ENCODE measurements at regions not wholly inside any gene's neighbourhood (a gene's known extent, or its start where the extent isn't known, plus 50 kb on each side); places are given as distances from the start of the nearest gene placed in this dataset.

DNA sequence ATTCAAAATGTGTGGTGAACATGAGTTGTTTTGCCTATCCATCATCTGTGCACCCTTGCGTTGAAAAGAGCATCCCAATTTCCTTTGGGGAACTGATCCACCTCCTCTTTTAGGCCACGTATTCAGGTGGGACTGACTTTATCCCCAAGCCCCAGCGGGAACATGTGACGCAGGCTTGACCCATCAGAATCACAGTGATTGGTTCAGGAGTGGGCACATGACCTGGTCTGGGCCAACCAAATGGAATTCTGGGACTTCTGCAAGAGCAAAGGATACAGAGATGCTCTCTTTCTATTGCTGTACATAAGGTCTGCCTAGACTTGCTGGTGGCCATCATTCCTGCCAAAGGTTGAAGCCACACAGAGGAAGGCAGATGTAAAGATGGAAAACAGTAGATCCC, 158.9 kb downstream of the IRX5 start:
- DNase-seq (ENCODE audit: low spot score in 2 of 2) = no peak
- peaks cover 4% of the 10 kb centered on the region for H3K9me3 Mint-ChIP-seq
- H3K4me1 Mint-ChIP-seq = no peaks in the 10 kb centered on the region
- H3K4me3 Mint-ChIP-seq = no peak overlapping the region
- no peak overlapping the region for H3K27ac Mint-ChIP-seq (ENCODE audit: low read depth)
- no peak for ATAC-seq (replicated peaks; ENCODE audit: extremely low read depth, poor library complexity, severe bottlenecking)
- no peaks in the 10 kb centered on the region for H3K36me3 Mint-ChIP-seq (ENCODE audit: insufficient read depth)
- no peaks in the 10 kb centered on the region for H3K27me3 Mint-ChIP-seq

DNA sequence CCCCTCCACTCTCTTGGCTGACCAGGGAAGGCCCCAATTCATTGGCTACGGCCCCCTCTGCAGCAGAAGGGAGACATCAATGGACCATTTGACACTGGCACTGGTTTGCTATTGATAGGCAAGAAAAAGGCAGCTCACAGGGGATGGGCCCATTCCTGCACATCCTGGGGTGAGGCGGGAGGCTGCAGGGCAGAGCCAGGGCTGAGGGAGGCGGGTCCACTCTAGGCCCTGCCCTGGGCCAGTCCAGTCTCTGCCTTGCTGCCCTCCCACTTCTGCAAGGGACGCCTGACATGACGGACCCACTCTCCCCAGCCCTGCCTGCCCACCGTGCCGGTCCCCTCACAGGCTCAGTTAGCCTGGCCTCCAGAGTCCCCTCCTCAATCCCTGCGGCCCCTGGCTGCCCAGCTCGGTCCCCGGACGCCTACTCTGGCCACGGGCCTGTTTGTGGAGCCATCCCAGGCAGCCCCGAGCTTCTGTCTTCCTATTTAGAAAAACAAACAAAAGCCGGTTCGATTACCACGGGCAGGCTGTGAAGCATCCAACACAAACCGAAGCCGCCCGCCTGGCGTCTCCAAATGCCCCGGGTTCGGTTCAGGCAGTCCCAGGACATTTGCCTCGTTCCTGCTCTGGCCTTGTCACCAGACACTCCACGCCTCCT, 160.7 kb downstream of the IRX5 start:
- Mint-ChIP-seq H3K27ac (ENCODE audit: low read depth) (no peak overlapping the region), H3K27me3 (no peaks in the 10 kb centered on the region), H3K36me3 (ENCODE audit: insufficient read depth) (no peaks in the 10 kb centered on the region), H3K9me3 (peaks cover 6% of the 10 kb centered on the region), H3K4me1 (no peaks in the 10 kb centered on the region), H3K4me3 (no peak overlapping the region)
- no peak for DNase-seq (ENCODE audit: low spot score in 2 of 2)
- no peak for ATAC-seq (replicated peaks; ENCODE audit: extremely low read depth, poor library complexity, severe bottlenecking)

DNA sequence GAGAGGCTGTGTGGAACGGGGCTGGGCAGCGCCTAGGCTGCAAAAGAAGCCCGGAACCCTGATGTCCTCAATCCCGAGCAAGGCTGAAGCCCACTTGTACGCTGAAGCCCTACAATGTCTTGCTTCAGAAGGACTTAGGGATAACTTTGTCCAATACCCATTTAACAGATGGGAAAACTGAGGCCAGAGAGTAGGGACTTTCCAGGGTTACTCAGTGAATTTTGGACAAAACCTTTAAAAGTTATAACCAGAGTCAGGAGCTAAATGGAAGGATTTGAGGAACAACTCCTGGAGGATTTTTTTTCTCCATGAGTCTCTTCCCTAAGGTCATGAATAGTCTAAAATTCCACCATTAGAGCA, 161.2 kb downstream of the IRX5 start:
- Mint-ChIP-seq H3K36me3 (ENCODE audit: insufficient read depth) (no peaks in the 10 kb centered on the region), H3K27me3 (no peaks in the 10 kb centered on the region), H3K4me1 (no peaks in the 10 kb centered on the region), H3K4me3 (no peak overlapping the region), H3K9me3 (peaks cover 6% of the 10 kb centered on the region), H3K27ac (ENCODE audit: low read depth) (no peak overlapping the region)
- no peak for ATAC-seq (replicated peaks; ENCODE audit: extremely low read depth, poor library complexity, severe bottlenecking)
- no peak for DNase-seq (ENCODE audit: low spot score in 2 of 2)

DNA sequence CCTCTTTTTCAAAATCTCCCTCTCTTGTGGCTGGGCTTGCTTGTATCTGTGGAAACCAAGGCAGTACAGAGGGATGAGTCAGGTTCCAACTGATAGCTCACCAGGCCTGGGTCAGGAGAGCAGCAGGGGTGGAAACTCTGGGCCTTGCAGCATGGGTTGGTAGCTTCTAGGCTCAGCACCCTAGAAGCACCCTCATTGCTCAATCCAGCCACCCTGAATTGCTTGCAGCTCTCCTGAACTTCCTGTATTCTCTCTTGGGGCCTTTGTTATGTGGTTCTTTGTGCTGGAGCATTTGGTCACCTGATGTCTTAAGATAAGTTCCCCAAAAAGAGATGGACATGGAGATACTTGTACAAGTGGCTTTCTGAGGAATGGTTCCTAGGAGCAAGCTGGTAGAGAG, 169.4 kb downstream of the IRX5 start:
- Mint-ChIP-seq H3K4me3 (no peak overlapping the region), H3K36me3 (ENCODE audit: insufficient read depth) (no peaks in the 10 kb centered on the region)
- no peak for ATAC-seq (replicated peaks; ENCODE audit: extremely low read depth, poor library complexity, severe bottlenecking)

DNA sequence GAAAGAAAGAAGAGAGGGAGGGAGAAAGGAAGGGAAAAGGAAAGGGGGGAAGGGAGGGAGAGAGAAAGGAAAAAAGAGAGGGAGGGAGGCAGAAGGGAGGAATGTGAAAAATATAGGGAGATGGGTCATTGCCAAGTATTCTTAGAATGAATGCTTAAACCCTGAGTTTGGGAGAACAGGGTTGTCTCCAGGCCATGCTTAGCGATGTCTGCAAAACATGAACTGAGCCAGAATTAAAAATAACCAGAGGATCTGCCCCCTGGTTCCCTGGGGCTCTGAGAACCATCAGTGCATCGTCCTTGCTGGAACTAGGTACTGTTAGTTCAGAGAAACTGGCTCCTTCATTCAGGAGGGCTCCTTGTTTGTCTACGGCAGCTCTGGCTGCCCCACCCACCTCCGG, 170.4 kb downstream of the IRX5 start:
- H3K4me1 Mint-ChIP-seq = no peaks in the 10 kb centered on the region

More for the DNA sequence above, 169.4 kb downstream of the IRX5 start:
- Mint-ChIP-seq H3K9me3 (peaks cover 4% of the 10 kb centered on the region), H3K27ac (ENCODE audit: low read depth) (no peak overlapping the region), H3K4me1 (no peaks in the 10 kb centered on the region), H3K27me3 (no peaks in the 10 kb centered on the region)
- no peak for DNase-seq (ENCODE audit: low spot score in 2 of 2)

DNA sequence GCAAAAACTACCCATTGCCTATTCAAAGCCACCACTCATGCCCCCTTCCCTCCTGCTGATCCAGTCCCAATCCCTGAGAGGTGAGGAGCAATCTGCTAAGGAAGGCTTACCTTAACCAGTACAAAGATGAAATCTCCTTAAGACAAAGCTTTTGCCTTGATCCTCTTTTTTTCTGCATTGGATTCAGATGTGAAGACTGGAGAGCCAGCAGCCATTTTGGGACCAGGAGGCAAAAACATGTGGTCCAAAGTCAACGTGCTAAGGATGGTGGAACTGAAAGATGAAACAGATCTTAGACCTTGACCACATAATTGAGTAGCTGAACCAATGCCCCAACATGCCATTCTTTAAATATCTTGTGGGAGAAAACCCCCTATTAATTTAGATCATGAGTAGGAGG, 171.4 kb downstream of the IRX5 start:
- no peak for ATAC-seq (replicated peaks; ENCODE audit: extremely low read depth, poor library complexity, severe bottlenecking)
- no peak overlapping the region for H3K27ac Mint-ChIP-seq (ENCODE audit: low read depth)
- H3K9me3 Mint-ChIP-seq = peaks cover 4% of the 10 kb centered on the region

More for the DNA sequence above, 170.4 kb downstream of the IRX5 start:
- ATAC-seq (replicated peaks; ENCODE audit: extremely low read depth, poor library complexity, severe bottlenecking) = no peak
- no peak for DNase-seq (ENCODE audit: low spot score in 2 of 2)
- no peaks in the 10 kb centered on the region for H3K36me3 Mint-ChIP-seq (ENCODE audit: insufficient read depth)
- H3K9me3 Mint-ChIP-seq = peaks cover 4% of the 10 kb centered on the region
- H3K4me3 Mint-ChIP-seq = no peak overlapping the region
- H3K27ac Mint-ChIP-seq (ENCODE audit: low read depth) = no peak overlapping the region
- no peaks in the 10 kb centered on the region for H3K27me3 Mint-ChIP-seq

DNA sequence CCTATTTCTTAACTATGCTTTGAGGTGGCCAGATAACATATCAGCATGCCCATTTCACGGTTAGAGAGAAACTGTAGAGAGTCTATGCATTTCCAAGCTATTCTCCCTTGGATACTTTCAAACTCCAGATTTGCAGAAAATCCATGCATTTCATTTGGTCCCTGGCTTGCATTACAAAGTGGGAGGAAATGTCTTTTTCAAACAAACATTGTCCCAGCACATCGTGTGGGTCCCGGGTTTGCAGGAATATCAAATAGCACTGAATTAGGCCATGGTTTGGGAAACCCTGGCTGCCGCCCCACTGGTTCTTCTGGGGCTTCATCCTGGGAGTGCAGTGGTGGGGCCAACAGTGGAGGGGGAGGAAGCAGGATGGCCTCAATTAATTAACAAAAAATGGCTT, 171.9 kb downstream of the IRX5 start:
- Mint-ChIP-seq H3K27me3 (no peaks in the 10 kb centered on the region), H3K9me3 (peaks cover 4% of the 10 kb centered on the region), H3K27ac (ENCODE audit: low read depth) (no peak overlapping the region), H3K4me3 (no peak overlapping the region), H3K36me3 (ENCODE audit: insufficient read depth) (no peaks in the 10 kb centered on the region), H3K4me1 (no peaks in the 10 kb centered on the region)
- DNase-seq (ENCODE audit: low spot score in 2 of 2) = no peak
- no peak for ATAC-seq (replicated peaks; ENCODE audit: extremely low read depth, poor library complexity, severe bottlenecking)

More for the DNA sequence above, 171.4 kb downstream of the IRX5 start:
- H3K4me1 Mint-ChIP-seq = no peaks in the 10 kb centered on the region
- no peaks in the 10 kb centered on the region for H3K27me3 Mint-ChIP-seq
- H3K36me3 Mint-ChIP-seq (ENCODE audit: insufficient read depth) = no peaks in the 10 kb centered on the region
- no peak for DNase-seq (ENCODE audit: low spot score in 2 of 2)
- H3K4me3 Mint-ChIP-seq = no peak overlapping the region

DNA sequence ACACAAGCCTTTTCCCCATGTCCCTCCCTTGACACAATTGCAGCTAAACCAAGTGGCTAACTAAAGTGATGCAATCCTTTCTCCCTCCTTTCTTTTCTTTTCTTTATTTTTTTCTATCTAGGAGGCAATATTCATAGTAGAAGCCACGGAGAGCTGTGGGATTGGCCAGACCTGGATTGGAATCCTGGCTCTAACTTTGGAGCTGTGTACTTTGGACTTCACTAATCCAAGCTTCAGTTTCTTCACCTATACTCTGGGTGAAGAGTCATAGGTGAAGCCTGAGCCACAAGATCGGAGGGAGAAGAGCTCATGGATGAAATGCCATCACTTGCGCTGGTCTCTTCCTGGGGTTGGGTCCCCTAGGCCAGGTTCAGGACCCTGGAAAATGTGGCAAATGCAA, 177.2 kb downstream of the IRX5 start:
- ATAC-seq (replicated peaks; ENCODE audit: extremely low read depth, poor library complexity, severe bottlenecking) = no peak
- H3K36me3 Mint-ChIP-seq (ENCODE audit: insufficient read depth) = no peaks in the 10 kb centered on the region
- no peak overlapping the region for H3K27ac Mint-ChIP-seq (ENCODE audit: low read depth)
- H3K27me3 Mint-ChIP-seq = no peaks in the 10 kb centered on the region
- no peaks in the 10 kb centered on the region for H3K9me3 Mint-ChIP-seq
- H3K4me3 Mint-ChIP-seq = no peak overlapping the region
- H3K4me1 Mint-ChIP-seq = no peaks in the 10 kb centered on the region
- DNase-seq (ENCODE audit: low spot score in 2 of 2) = no peak

DNA sequence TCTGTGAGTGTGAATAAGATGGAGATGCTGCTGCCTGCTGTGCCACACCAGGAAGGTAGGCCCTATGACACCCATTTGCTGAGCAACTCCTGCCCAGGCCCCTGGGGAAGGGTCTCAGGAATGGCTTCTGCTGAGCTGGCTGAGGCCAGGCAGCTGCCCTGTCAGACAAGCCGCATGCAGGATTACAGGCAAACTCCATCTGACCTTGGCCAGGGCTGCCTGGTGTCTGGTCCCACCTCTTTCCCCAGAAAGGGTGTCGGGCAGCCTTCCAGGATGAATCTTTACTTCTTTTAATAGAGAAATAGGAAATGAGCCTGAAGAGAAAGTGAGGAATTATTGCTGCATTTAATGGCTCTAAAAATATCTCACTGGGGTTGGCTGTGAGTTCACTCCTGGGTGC, 182.5 kb downstream of the IRX5 start:
- Mint-ChIP-seq H3K4me1 (no peaks in the 10 kb centered on the region), H3K4me3 (no peak overlapping the region), H3K27ac (ENCODE audit: low read depth) (no peak overlapping the region), H3K27me3 (no peaks in the 10 kb centered on the region), H3K36me3 (ENCODE audit: insufficient read depth) (peaks cover 2% of the 10 kb centered on the region), H3K9me3 (no peaks in the 10 kb centered on the region)
- ATAC-seq (replicated peaks; ENCODE audit: extremely low read depth, poor library complexity, severe bottlenecking) (no peak), DNase-seq (ENCODE audit: low spot score in 2 of 2) (no peak)

DNA sequence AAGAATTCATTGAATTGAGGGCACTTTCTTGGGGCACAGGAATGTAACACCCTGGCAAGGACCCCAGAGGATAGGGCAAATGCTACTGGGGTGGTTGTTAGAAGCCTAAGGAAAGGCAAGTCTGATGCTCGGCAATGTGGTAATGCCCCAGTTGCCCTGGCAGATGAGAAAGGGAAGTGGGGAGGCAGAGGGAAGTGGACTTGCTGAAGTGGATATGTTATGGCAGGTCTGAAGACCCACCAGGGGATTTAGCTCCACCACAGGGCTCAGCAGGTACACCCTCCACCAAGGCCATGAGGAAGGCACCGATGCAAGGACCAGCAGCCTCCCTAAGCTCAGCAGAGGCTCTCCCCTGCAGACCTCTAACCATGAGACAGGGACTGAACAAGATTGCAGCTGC, 184.8 kb downstream of the IRX5 start:
- no peaks in the 10 kb centered on the region for H3K4me1 Mint-ChIP-seq
- DNase-seq (ENCODE audit: low spot score in 2 of 2) (no peak), ATAC-seq (replicated peaks; ENCODE audit: extremely low read depth, poor library complexity, severe bottlenecking) (no peak)
- H3K27ac Mint-ChIP-seq (ENCODE audit: low read depth) = no peak overlapping the region
- H3K4me3 Mint-ChIP-seq = no peak overlapping the region
- H3K9me3 Mint-ChIP-seq = peaks cover 5% of the 10 kb centered on the region
- peaks cover 7% of the 10 kb centered on the region for H3K27me3 Mint-ChIP-seq
- peaks cover 2% of the 10 kb centered on the region for H3K36me3 Mint-ChIP-seq (ENCODE audit: insufficient read depth)

DNA sequence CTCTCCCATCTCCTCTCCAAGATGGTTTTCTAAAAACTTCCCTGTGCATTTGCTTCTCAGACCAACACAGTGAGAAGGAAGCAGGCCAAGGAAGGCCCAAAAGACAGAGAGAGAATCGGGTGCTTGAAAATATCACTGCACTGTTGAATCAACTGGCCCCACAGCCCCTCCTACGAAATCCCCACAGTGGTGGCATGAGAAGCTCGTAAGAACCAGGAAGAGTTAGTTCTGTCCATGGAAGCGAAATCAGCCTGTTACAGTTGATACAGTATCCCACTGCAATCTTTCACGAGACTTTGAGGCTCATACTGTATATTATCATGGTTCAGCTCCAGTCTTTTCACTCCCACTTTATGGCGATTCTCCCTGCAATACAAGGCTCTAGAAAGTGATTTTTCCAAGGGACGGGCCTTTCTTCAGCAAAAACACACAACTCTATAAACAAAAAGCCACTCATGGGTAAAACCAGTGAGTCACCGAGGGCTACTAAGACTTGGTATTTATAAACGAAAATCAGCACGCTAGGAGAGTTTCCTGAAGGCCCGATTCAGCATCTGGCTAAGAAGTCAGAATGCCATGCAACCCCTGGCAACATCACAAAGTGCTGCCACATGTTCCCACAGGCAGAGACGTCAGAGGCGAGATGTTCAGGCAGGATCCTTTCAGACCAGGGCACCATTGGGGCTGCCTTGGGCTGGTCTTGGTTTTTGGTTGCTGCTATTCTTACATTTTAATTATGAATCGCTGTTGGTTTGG, 185.7 kb downstream of the IRX5 start:
- H3K27me3 Mint-ChIP-seq = peaks cover 11% of the 10 kb centered on the region
- peaks cover 5% of the 10 kb centered on the region for H3K9me3 Mint-ChIP-seq
- no peak for DNase-seq (ENCODE audit: low spot score in 2 of 2)
- H3K4me1 Mint-ChIP-seq = no peaks in the 10 kb centered on the region
- H3K36me3 Mint-ChIP-seq (ENCODE audit: insufficient read depth) = peaks cover 2% of the 10 kb centered on the region
- H3K4me3 Mint-ChIP-seq = no peak overlapping the region
- ATAC-seq (replicated peaks; ENCODE audit: extremely low read depth, poor library complexity, severe bottlenecking) = no peak
- no peak overlapping the region for H3K27ac Mint-ChIP-seq (ENCODE audit: low read depth)

DNA sequence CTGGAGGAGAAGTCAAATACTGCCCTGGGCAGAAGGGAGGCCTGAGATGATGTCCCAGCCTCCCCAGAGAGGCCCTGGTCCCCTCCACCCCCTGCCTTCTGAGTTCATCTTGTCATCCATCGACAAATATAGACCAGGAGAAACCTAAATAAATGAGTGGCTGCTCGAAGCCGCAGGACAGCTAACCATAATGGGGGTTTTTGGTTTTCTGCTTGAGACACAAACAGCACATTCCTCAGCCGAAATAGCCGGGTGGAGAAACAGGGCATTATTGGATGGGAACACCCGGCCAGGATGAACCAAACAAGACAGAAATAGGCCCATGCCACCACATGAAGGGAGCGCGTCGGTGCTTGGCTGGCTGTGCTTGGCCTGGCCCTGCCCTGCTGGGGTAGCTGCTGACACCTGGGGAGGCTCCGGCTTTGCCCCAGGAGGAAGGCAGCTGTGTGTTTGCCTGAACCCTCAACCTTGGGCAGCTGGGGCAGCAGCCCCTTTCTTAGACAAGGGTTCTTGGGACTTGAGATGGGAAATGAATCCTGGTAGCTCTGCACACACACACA, 188.1 kb downstream of the IRX5 start:
- no peak overlapping the region for H3K27ac Mint-ChIP-seq (ENCODE audit: low read depth)
- H3K36me3 Mint-ChIP-seq (ENCODE audit: insufficient read depth) = peaks cover 2% of the 10 kb centered on the region
- DNase-seq (ENCODE audit: low spot score in 2 of 2) (no peak), ATAC-seq (replicated peaks; ENCODE audit: extremely low read depth, poor library complexity, severe bottlenecking) (no peak)
- no peaks in the 10 kb centered on the region for H3K4me1 Mint-ChIP-seq
- peaks cover 5% of the 10 kb centered on the region for H3K9me3 Mint-ChIP-seq
- H3K4me3 Mint-ChIP-seq = no peak overlapping the region
- peaks cover 11% of the 10 kb centered on the region for H3K27me3 Mint-ChIP-seq

DNA sequence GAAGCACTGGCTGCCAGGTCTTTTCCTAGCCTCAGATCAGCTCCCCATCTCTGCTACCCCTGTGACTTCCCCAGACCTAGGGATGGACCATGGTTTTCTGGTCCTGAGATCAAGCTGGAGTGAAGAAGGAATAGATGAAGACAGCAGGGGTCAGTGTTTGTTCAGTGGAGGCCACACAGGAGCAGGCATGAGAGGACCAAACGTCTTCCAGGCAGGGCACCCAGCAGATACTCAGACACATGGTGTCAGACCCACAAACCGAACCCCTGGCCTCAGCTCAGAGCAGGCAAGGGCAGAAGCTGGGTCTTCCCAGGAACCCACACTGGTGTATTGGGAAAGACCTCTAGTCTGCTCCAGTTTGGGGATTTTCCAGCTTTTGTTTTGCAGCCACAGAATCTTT, 189.7 kb downstream of the IRX5 start:
- DNase-seq (ENCODE audit: low spot score in 2 of 2) (no peak), ATAC-seq (replicated peaks; ENCODE audit: extremely low read depth, poor library complexity, severe bottlenecking) (no peak)
- peaks cover 9% of the 10 kb centered on the region for H3K9me3 Mint-ChIP-seq
- H3K27ac Mint-ChIP-seq (ENCODE audit: low read depth) = no peak overlapping the region
- peaks cover 11% of the 10 kb centered on the region for H3K27me3 Mint-ChIP-seq
- H3K4me1 Mint-ChIP-seq = no peaks in the 10 kb centered on the region
- H3K4me3 Mint-ChIP-seq = no peak overlapping the region
- H3K36me3 Mint-ChIP-seq (ENCODE audit: insufficient read depth) = peaks cover 2% of the 10 kb centered on the region
